ENCODE measurements at regions not wholly inside any gene's neighbourhood (a gene's known extent, or its start where the extent isn't known, plus 50 kb on each side); places are given as distances from the start of the nearest gene placed in this dataset.

DNA sequence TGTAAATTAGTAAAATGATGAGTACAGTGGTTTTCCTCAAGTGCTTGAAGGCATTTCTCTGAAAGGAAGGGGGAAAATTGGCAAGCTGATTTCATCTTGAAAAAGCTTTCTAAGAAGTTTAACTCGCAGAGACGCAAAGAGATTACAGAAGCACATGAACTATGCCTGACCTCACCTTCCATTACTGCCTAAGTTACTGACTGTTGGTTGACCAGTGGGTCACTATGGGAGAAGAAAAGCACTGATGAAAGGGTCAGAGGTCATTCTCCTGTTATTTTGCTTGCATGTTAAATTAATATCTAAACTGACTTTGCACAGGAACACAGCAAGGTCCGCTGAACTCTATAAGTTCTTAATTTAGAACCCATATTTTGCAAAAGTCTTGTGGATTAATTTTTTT lies 225.6 kb downstream of the ARL4A start:
- H3K4me3 ChIP-seq (replicated peaks; ENCODE audit: low read depth, low read length): no peak overlapping the region
- no peak for DNase-seq (ENCODE audit: low read depth)
- TF ChIP-seq, protein P1, sequence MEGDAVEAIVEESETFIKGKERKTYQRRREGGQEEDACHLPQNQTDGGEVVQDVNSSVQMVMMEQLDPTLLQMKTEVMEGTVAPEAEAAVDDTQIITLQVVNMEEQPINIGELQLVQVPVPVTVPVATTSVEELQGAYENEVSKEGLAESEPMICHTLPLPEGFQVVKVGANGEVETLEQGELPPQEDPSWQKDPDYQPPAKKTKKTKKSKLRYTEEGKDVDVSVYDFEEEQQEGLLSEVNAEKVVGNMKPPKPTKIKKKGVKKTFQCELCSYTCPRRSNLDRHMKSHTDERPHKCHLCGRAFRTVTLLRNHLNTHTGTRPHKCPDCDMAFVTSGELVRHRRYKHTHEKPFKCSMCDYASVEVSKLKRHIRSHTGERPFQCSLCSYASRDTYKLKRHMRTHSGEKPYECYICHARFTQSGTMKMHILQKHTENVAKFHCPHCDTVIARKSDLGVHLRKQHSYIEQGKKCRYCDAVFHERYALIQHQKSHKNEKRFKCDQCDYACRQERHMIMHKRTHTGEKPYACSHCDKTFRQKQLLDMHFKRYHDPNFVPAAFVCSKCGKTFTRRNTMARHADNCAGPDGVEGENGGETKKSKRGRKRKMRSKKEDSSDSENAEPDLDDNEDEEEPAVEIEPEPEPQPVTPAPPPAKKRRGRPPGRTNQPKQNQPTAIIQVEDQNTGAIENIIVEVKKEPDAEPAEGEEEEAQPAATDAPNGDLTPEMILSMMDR (IDR thresholded peaks at IDR 0.05; ENCODE audit: low read length, missing control alignments): no peak

DNA sequence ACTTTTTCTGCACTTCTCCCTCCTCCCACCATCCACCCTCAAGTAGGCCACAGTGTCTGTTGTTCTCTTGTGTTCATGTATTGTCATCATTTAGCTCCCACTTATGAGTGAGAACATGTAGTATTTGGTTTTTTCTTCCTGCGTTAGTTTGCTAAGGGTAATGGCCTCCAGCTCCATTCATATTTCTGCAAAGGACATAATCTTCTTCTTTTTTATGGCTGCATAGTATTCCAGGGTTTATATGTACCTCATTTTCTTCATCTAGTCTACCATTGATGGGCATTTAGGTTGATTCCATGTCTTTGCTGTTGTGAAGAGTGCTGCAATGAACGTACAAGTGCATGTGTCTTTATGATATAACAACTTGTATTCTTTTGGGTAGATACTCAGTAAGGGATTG lies 230.4 kb downstream of the ARL4A start:
- H3K4me3 ChIP-seq (replicated peaks; ENCODE audit: low read depth, low read length): no peak overlapping the region
- TF ChIP-seq, protein P1 (IDR thresholded peaks at IDR 0.05; ENCODE audit: low read length, missing control alignments): no peak
- no peak for DNase-seq (ENCODE audit: low read depth)

DNA sequence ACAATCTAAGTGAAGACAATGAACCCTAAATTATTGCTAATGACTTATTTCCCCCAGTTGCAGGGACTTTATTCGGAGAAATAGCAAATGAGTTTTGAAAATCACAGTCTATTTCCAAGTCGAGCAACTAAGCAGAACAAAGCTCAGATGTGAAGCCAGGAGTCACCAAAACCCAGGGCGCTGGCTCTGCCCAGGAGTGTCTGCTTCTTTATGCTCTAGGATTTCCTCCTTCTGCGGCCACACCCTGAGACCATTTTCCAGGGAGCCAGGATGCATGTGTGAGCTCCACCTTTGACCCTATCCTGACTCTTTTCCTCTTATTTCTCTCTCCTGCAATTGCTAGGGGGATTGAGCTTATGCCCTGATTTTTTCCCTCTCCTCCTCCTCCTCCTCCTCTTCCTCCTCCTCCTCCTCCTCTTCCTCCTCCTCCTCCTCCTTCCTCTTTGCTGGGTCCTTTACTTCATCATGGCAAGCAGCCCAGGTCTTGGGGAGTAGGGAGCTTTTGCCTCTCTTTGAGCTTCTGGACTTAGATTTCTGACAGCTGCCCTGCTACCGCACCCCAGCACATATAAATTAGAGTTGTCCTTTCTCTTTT lies 234.4 kb downstream of the ARL4A start:
- no peak for DNase-seq (ENCODE audit: low read depth)
- no peak overlapping the region for H3K4me3 ChIP-seq (replicated peaks; ENCODE audit: low read depth, low read length)
- TF ChIP-seq, protein P1 (IDR thresholded peaks at IDR 0.05; ENCODE audit: low read length, missing control alignments): no peak

DNA sequence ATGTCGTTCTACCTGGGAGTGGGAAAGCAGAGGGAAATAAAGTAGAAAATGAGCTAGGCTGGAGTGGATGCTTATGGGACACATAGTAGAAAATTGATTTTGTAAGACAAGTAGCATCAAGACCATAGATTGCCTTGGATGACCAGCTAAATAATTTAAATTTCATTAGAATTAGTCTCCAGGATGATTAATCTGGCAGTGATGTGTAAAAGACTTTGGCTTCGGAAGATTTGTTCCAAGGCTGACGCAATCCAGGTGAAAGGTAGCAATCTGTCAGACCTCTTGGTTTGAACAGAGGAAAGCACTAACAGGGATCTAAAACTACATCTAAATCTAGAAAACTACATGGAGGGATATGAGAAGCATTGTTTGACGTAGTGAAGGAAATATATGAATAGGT lies 236.5 kb downstream of the ARL4A start:
- DNase-seq (ENCODE audit: low read depth): no peak
- TF ChIP-seq, protein P1 (IDR thresholded peaks at IDR 0.05; ENCODE audit: low read length, missing control alignments): no peak
- no peak overlapping the region for H3K4me3 ChIP-seq (replicated peaks; ENCODE audit: low read depth, low read length)

DNA sequence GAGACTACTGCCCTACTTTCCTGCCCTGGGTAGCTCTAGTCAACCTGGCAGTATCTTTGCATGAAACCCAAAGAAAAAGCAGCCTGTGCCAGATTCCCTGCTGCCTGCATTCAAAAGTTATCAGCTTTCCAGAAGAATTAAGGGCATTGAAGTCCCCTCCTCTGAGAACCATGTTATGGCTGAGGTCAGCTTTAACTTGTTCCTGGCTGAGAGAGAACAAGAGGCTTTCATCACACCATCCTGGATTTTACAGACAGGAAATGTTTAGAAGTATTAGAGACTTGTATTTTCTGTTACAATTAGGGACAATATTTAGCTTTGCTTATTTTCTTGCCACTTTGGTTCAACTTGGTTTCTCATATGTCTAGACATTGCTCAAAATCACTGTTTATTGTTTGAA lies 238.8 kb downstream of the ARL4A start:
- TF ChIP-seq, protein P1 (IDR thresholded peaks at IDR 0.05; ENCODE audit: low read length, missing control alignments): no peak
- peak; percentile 32 for DNase-seq (ENCODE audit: low read depth)

DNA sequence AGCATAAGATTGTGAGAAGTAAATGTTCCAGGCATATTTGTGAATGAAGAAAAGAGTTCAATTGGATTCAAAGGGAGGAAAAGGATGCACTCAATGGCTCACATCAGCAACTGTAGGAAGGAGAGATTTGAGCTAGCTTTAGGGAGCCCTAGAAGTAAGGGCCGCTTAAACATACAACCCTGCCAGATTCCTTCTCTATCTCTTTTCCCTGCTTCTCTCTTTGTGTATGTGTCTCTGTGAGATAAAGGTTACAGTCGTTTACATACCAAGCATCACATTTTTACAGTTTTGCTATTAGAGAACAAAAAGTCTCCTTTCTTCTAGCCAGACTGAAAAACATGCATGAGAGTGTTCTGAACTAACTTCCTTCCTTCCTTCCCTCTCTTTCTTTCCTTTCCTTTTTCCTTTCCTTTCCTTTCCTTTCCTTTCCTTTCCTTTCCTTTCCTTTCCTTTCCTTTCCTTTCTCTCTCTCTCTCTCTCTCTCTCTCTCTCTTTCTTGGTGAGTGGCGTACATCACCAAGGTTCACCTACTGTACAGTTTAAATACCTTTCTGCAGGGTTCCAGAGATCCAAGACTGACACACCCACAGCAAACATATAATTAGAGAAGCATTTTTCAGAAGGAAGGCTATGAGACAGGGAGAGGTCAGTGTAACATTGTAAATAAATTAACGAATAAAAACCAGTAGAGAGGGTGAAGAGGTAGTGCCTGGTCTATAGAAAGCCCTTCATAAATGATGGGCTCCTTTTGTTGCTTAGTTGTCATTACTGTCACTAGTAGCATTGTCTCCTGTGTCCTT lies 240.4 kb downstream of the ARL4A start:
- no peak overlapping the region for H3K4me3 ChIP-seq (replicated peaks; ENCODE audit: low read depth, low read length)
- TF ChIP-seq, protein P1 (IDR thresholded peaks at IDR 0.05; ENCODE audit: low read length, missing control alignments): no peak
- DNase-seq (ENCODE audit: low read depth): no peak

More for the DNA sequence above, 238.8 kb downstream of the ARL4A start:
- H3K4me3 ChIP-seq (replicated peaks; ENCODE audit: low read depth, low read length): no peak overlapping the region
